ENCODE measurements at regions not wholly inside any gene's neighbourhood (a gene's known extent, or its start where the extent isn't known, plus 50 kb on each side); places are given as distances from the start of the nearest gene placed in this dataset.
A peak's percentile ranks its signal among the peaks of the same experiment; 100 is the strongest.

GRCh38 chr1:229063154-229063773 is 207.6 kb upstream of the RAB4A start:
- DNase-seq (ENCODE audit: low read depth): no peak

- peak; percentile 37 for DNase-seq (ENCODE audit: low read depth)
Measured at GRCh38 chr1:229064320-229065168, 206.4 kb upstream of the RAB4A start.

- DNase-seq (ENCODE audit: low read depth): no peak
Measured at GRCh38 chr1:229065613-229066012, 205.3 kb upstream of the RAB4A start.

- DNase-seq (ENCODE audit: low read depth): no peak
Measured at GRCh38 chr1:229066591-229066990, 204.3 kb upstream of the RAB4A start.

- no peak for DNase-seq (ENCODE audit: low read depth)
Measured at GRCh38 chr1:229067546-229067945, 203.4 kb upstream of the RAB4A start.

- peak; percentile 87 for DNase-seq (ENCODE audit: low read depth)
Measured at GRCh38 chr1:229068270-229068987, 202.5 kb upstream of the RAB4A start.

GRCh38 chr1:229069176-229069575 is 201.7 kb upstream of the RAB4A start:
- no peak for DNase-seq (ENCODE audit: low read depth)

- DNase-seq (ENCODE audit: low read depth): peak; percentile 77
Measured at GRCh38 chr1:229070168-229070567, 200.7 kb upstream of the RAB4A start.

- DNase-seq (ENCODE audit: low read depth): no peak
Measured at GRCh38 chr1:229073251-229073650, 197.7 kb upstream of the RAB4A start.

GRCh38 chr1:229075217-229075616 is 195.7 kb upstream of the RAB4A start:
- no peak for DNase-seq (ENCODE audit: low read depth)

GRCh38 chr1:229075716-229076115 is 195.2 kb upstream of the RAB4A start:
- DNase-seq (ENCODE audit: low read depth): no peak

GRCh38 chr1:229076195-229076594 is 194.7 kb upstream of the RAB4A start:
- DNase-seq (ENCODE audit: low read depth): peak; percentile 36

- DNase-seq (ENCODE audit: low read depth): no peak
Measured at GRCh38 chr1:229079016-229079595, 191.8 kb upstream of the RAB4A start.

- DNase-seq (ENCODE audit: low read depth): no peak
Measured at GRCh38 chr1:229080361-229080760, 190.6 kb upstream of the RAB4A start.

GRCh38 chr1:229085291-229085690 is 185.6 kb upstream of the RAB4A start:
- DNase-seq (ENCODE audit: low read depth): no peak

- DNase-seq (ENCODE audit: low read depth): peak; percentile 9
Measured at GRCh38 chr1:229086091-229086490, 184.8 kb upstream of the RAB4A start.

GRCh38 chr1:229086686-229087085 is 184.2 kb upstream of the RAB4A start:
- no peak for DNase-seq (ENCODE audit: low read depth)

- no peak for DNase-seq (ENCODE audit: low read depth)
Measured at GRCh38 chr1:229087339-229087738, 183.6 kb upstream of the RAB4A start.

- DNase-seq (ENCODE audit: low read depth): no peak
Measured at GRCh38 chr1:229087906-229088305, 183.0 kb upstream of the RAB4A start.

- no peak for DNase-seq (ENCODE audit: low read depth)
Measured at GRCh38 chr1:229088711-229089110, 182.2 kb upstream of the RAB4A start.

GRCh38 chr1:229089586-229090208 is 181.2 kb upstream of the RAB4A start:
- DNase-seq (ENCODE audit: low read depth): no peak

- DNase-seq (ENCODE audit: low read depth): no peak
Measured at GRCh38 chr1:229091721-229092136, 179.2 kb upstream of the RAB4A start.

All from amniotic epithelial cell (primary cell).